ENCODE measurements at regions not wholly inside any gene's neighbourhood (a gene's known extent, or its start where the extent isn't known, plus 50 kb on each side); places are given as distances from the start of the nearest gene placed in this dataset.
"Not testable (repeated sequence)": the region's sequence is repeated elsewhere in the genome, so short reads cannot be mapped to it uniquely, and the experiment has no call there.

- no peak for DNase-seq
These were observed 271.1 kb upstream of the CDH11 start for GRCh38 chr16:65392806-65393565.

GRCh38 chr16:65388592-65388991, 266.7 kb upstream of the CDH11 start:
- DNase-seq = no peak

- no peak for DNase-seq
These were observed 264.8 kb upstream of the CDH11 start for GRCh38 chr16:65386672-65387071.

- no peak for DNase-seq
These were observed 262.6 kb upstream of the CDH11 start for GRCh38 chr16:65384441-65384840.

- DNase-seq = no peak
These were observed 255.3 kb upstream of the CDH11 start for GRCh38 chr16:65377195-65377594.

GRCh38 chr16:65376601-65377000, 254.7 kb upstream of the CDH11 start:
- DNase-seq = no peak

- DNase-seq = no peak
These were observed 253.8 kb upstream of the CDH11 start for GRCh38 chr16:65375651-65376050.

- DNase-seq = no peak
These were observed 251.2 kb upstream of the CDH11 start for GRCh38 chr16:65373097-65373496.

- no peak for DNase-seq
These were observed 250.3 kb upstream of the CDH11 start for GRCh38 chr16:65372171-65372570.

GRCh38 chr16:65365732-65366715, 244.2 kb upstream of the CDH11 start:
- no peak for DNase-seq

GRCh38 chr16:65356721-65357120, 234.9 kb upstream of the CDH11 start:
- DNase-seq = not testable (repeated sequence)

GRCh38 chr16:65355706-65356105, 233.8 kb upstream of the CDH11 start:
- DNase-seq = no peak

GRCh38 chr16:65353183-65353582, 231.3 kb upstream of the CDH11 start:
- DNase-seq = no peak

GRCh38 chr16:65349626-65350025, 227.8 kb upstream of the CDH11 start:
- DNase-seq = no peak

- DNase-seq = no peak
These were observed 221.7 kb upstream of the CDH11 start for GRCh38 chr16:65343556-65343955.

- no peak for DNase-seq
These were observed 220.5 kb upstream of the CDH11 start for GRCh38 chr16:65342231-65342866.

GRCh38 chr16:65339062-65339461, 217.2 kb upstream of the CDH11 start:
- DNase-seq = no peak

GRCh38 chr16:65336160-65336559, 214.3 kb upstream of the CDH11 start:
- no peak for DNase-seq

- no peak for DNase-seq
These were observed 212.2 kb upstream of the CDH11 start for GRCh38 chr16:65334081-65334480.

- DNase-seq = no peak
These were observed 211.4 kb upstream of the CDH11 start for GRCh38 chr16:65333283-65333682.

GRCh38 chr16:65327346-65327745, 205.5 kb upstream of the CDH11 start:
- DNase-seq = no peak

- DNase-seq = no peak
These were observed 201.9 kb upstream of the CDH11 start for GRCh38 chr16:65323655-65324237.

GRCh38 chr16:65319621-65320231, 197.9 kb upstream of the CDH11 start:
- DNase-seq = no peak
